ENCODE measurements at regions not wholly inside any gene's neighbourhood (a gene's known extent, or its start where the extent isn't known, plus 50 kb on each side); places are given as distances from the start of the nearest gene placed in this dataset.
"Not testable (repeated sequence)": the region's sequence is repeated elsewhere in the genome, so short reads cannot be mapped to it uniquely, and the experiment has no call there.

DNA sequence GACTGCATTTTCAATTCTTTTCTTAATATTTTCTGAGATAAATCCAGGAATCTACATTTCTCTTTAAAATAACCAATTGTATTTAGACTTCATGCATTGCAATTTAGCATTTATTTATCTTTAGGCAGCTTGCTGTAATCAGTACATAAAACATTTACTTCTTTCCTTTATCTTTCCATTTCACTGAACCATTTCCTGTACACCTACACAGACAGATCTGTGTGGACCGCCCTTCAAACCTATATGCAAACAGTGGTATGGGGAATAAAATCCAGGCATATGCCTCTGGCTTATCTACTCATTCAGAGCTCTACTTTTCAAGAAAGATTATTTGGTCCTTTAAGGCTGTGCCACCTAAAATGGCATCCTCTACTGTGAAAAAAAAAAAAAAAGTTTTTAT, 640.0 kb downstream of the MAT2B start (continued):
- TF ChIP-seq RXRA (IDR thresholded peaks at IDR 0.05), result no peak
- TF ChIP-seq FOXA1 (IDR thresholded peaks at IDR 0.05), result no peak
- TF ChIP-seq YY1 (IDR thresholded peaks at IDR 0.05), result no peak
- TF ChIP-seq EGR1 (IDR thresholded peaks at IDR 0.05; ENCODE audit: low read depth in 2 of 2), result no peak

GRCh38 chr5:164146223-164146622, 640.8 kb downstream of the MAT2B start:
- TF ChIP-seq EGR1 (IDR thresholded peaks at IDR 0.05; ENCODE audit: low read depth in 2 of 2) (no peak), FOXA2 (IDR thresholded peaks at IDR 0.05) (no peak), TAF1 (conservative IDR thresholded peaks at IDR 0.05) (no peak)
- TF ChIP-seq, protein P1, sequence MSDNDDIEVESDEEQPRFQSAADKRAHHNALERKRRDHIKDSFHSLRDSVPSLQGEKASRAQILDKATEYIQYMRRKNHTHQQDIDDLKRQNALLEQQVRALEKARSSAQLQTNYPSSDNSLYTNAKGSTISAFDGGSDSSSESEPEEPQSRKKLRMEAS (IDR thresholded peaks at IDR 0.05), result no peak
- Histone ChIP-seq H3K4me1 (ENCODE audit: control insufficient read depth in 4 of 4, insufficient read depth in 4 of 4, low read length in 3 of 4) (no peaks in the 10 kb centered on the region), H3K36me3 (ENCODE audit: control insufficient read depth in 4 of 4, insufficient read depth in 3 of 4, low read depth in 1 of 4, low read length in 3 of 4) (no peaks in the 10 kb centered on the region), H3K27ac (ENCODE audit: low read depth in 1 of 2, low read length in 2 of 2) (no peak overlapping the region), H3K9me3 (ENCODE audit: control insufficient read depth in 4 of 4, low read length in 3 of 4) (no peaks in the 10 kb centered on the region), H3K4me3 (ENCODE audit: low read depth in 1 of 3, low read length in 3 of 3) (no peak overlapping the region), H3K27me3 (ENCODE audit: control insufficient read depth in 4 of 4, insufficient read depth in 4 of 4, low read length in 3 of 4) (no peaks in the 10 kb centered on the region), H3K9ac (ENCODE audit: low read depth in 1 of 2, low read length in 2 of 2) (no peak overlapping the region)
- no peak for DNase-seq (ENCODE audit: low spot score)
- 82% methylated on average over 4 of the region's 4 CpGs for WGBS

GRCh38 chr5:164148292-164148691, 642.9 kb downstream of the MAT2B start:
- Histone ChIP-seq H3K27ac (ENCODE audit: low read depth in 1 of 2, low read length in 2 of 2) (no peak overlapping the region), H3K9ac (ENCODE audit: low read depth in 1 of 2, low read length in 2 of 2) (no peak overlapping the region), H3K36me3 (ENCODE audit: control insufficient read depth in 4 of 4, insufficient read depth in 3 of 4, low read depth in 1 of 4, low read length in 3 of 4) (no peaks in the 10 kb centered on the region), H3K4me3 (ENCODE audit: low read depth in 1 of 3, low read length in 3 of 3) (no peak overlapping the region), H3K4me1 (ENCODE audit: control insufficient read depth in 4 of 4, insufficient read depth in 4 of 4, low read length in 3 of 4) (no peaks in the 10 kb centered on the region), H3K9me3 (ENCODE audit: control insufficient read depth in 4 of 4, low read length in 3 of 4) (peaks cover 0 to 2% (median 0%) of the 10 kb centered on the region in 4 donors), H3K27me3 (ENCODE audit: control insufficient read depth in 4 of 4, insufficient read depth in 4 of 4, low read length in 3 of 4) (no peaks in the 10 kb centered on the region)
- 51% methylated on average over 4 of the region's 4 CpGs for WGBS
- no peak for DNase-seq (ENCODE audit: low spot score)
- no peak for TF ChIP-seq RXRA (IDR thresholded peaks at IDR 0.05)

GRCh38 chr5:164152539-164152938, 647.1 kb downstream of the MAT2B start:
- H3K36me3 ChIP-seq (ENCODE audit: control insufficient read depth in 4 of 4, insufficient read depth in 3 of 4, low read depth in 1 of 4, low read length in 3 of 4); H3K4me3 ChIP-seq (ENCODE audit: low read depth in 1 of 3, low read length in 3 of 3); H3K9ac ChIP-seq (ENCODE audit: low read depth in 1 of 2, low read length in 2 of 2); DNase-seq (ENCODE audit: low spot score); H3K27me3 ChIP-seq (ENCODE audit: control insufficient read depth in 4 of 4, insufficient read depth in 4 of 4, low read length in 3 of 4); H3K27ac ChIP-seq (ENCODE audit: low read depth in 1 of 2, low read length in 2 of 2); H3K4me1 ChIP-seq (ENCODE audit: control insufficient read depth in 4 of 4, insufficient read depth in 4 of 4, low read length in 3 of 4); H3K9me3 ChIP-seq (ENCODE audit: control insufficient read depth in 4 of 4, low read length in 3 of 4): not testable (repeated sequence)
- WGBS, result 76% methylated on average over 1 of the region's 1 CpG

DNA sequence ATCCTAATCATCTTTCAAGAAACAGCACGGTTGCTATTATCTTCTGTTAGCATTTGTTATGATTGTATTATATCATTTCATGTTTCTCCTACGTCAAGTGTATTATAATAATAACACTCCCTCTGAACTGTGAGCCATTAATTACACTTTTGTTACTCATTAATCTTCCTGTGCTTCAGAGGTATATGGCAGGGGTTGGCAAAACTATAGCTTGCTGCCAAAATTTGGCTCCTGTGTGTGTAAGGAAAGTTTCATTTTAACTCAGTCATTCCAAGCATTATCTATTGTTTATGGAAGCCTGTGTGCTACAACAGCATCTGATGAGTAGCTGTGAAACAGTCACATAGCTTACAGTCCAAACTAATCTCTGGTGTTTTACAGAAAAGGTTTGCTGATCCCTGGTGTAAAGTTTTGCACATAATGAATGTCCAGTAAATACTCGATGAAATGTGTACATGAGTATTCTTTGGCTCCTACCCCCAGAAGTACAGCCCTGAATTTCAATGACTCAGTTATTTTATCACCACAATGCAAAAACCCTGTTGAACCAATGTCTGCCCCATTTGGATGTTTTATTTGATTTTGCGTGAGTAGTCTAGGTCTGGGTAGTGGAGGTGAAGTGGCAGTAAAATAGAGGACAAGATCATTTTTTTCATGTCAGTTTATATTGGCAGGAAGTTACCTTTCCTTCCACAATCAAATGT, 648.2 kb downstream of the MAT2B start:
- TF ChIP-seq HNF4A (conservative IDR thresholded peaks at IDR 0.05), result no peak
- TF ChIP-seq RXRA (IDR thresholded peaks at IDR 0.05), result no peak
- no peak for TF ChIP-seq SP1 (IDR thresholded peaks at IDR 0.05)
- TF ChIP-seq TAF1 (conservative IDR thresholded peaks at IDR 0.05), result no peak
- no peak for TF ChIP-seq HNF4G (IDR thresholded peaks at IDR 0.05)
- TF ChIP-seq FOXA1 (IDR thresholded peaks at IDR 0.05), result no peak
- TF ChIP-seq YY1 (IDR thresholded peaks at IDR 0.05), result no peak
- H3K27me3 ChIP-seq (ENCODE audit: control insufficient read depth in 4 of 4, insufficient read depth in 4 of 4, low read length in 3 of 4), result no peaks in the 10 kb centered on the region
- no peaks in the 10 kb centered on the region for H3K4me1 ChIP-seq (ENCODE audit: control insufficient read depth in 4 of 4, insufficient read depth in 4 of 4, low read length in 3 of 4)
- H3K36me3 ChIP-seq (ENCODE audit: control insufficient read depth in 4 of 4, insufficient read depth in 3 of 4, low read depth in 1 of 4, low read length in 3 of 4), result no peaks in the 10 kb centered on the region
- DNase-seq (ENCODE audit: low spot score), result no peak
- peaks cover 0 to 2% (median 0%) of the 10 kb centered on the region in 4 donors for H3K9me3 ChIP-seq (ENCODE audit: control insufficient read depth in 4 of 4, low read length in 3 of 4)
- no peak overlapping the region for H3K9ac ChIP-seq (ENCODE audit: low read depth in 1 of 2, low read length in 2 of 2)
- 55% methylated on average over 4 of the region's 4 CpGs for WGBS
- H3K4me3 ChIP-seq (ENCODE audit: low read depth in 1 of 3, low read length in 3 of 3), result no peak overlapping the region
- no peak overlapping the region for H3K27ac ChIP-seq (ENCODE audit: low read depth in 1 of 2, low read length in 2 of 2)

Data from liver (tissue), 7 donors.